Fibroblast of lung (primary cell): ENCODE measurements at regions not wholly inside any gene's neighbourhood (a gene's known extent, or its start where the extent isn't known, plus 50 kb on each side); places are given as distances from the start of the nearest gene placed in this dataset.

Experiments used
- CTCF ChIP-seq, 2 donors: IDR thresholded peaks in 1 of 2; conservative IDR thresholded peaks in 1 of 2; 1 replicate in 1 of 2; 2 replicates in 1 of 2; pipeline ENCODE4 v1.5.1; 2011 to 2012; ENCODE audit warnings: low read length in 2 of 2, control low read depth in 1 of 2, inconsistent platforms in 1 of 2, low read depth in 1 of 2, mild to moderate bottlenecking in 1 of 2
- EZH2 ChIP-seq: IDR thresholded peaks from 2 replicates; pipeline ENCODE4 v1.5.1; 2012; ENCODE audit warnings: low read length, control low read depth, mild to moderate bottlenecking; ENCODE audit errors: missing control alignments

GRCh38 chr13:99821741-99822140, 149.8 kb downstream of the ZIC5 start:
- no peak for TF ChIP-seq CTCF (conservative IDR thresholded peaks at IDR 0.05 in 1 of 2, IDR thresholded peaks at IDR 0.05 in 1 of 2; ENCODE audit: low read depth in 1 of 2, low read length in 2 of 2)
- no peak for TF ChIP-seq EZH2
